OCI-LY7 (cell line): ENCODE measurements at regions not wholly inside any gene's neighbourhood (a gene's known extent, or its start where the extent isn't known, plus 50 kb on each side); places are given as distances from the start of the nearest gene placed in this dataset.
"Not testable (repeated sequence)": the region's sequence is repeated elsewhere in the genome, so short reads cannot be mapped to it uniquely, and the experiment has no call there.

ENCODE experiments used
- BruUV-seq: library from RNA; stranded (reverse); fragments of 400-500 nt; replicated peaks from 2 replicates; lab custom pipeline; 2021; lab: Mats Ljungman, UMichigan
- CTCF ChIA-PET: fragments of 300-600 bp; sonication (Branson Sonifier 250); formaldehyde crosslinking; loops from one replicate; lab custom pipeline; 2022; ENCODE audit warnings: antibody characterized with exemption; ENCODE audit not compliant: unreplicated experiment; lab: Charles Lee
- POLR2A ChIA-PET: fragments of 300-600 bp; sonication (Branson Sonifier 250); formaldehyde crosslinking; loops from one replicate; lab custom pipeline; 2022; ENCODE audit warnings: antibody characterized with exemption; lab: Charles Lee
- DNase-seq: peaks from one replicate; pipeline ENCODE4 v3.0.0-alpha.2; 2015; ENCODE audit warnings: low spot score
- H2AFZ ChIP-seq: fragments of 200-600 bp; sonication (generic), shearing (Covaris generic); 2 replicates; pipeline ENCODE4 v1.6.1; 2014; ENCODE audit warnings: mild to moderate bottlenecking, antibody characterized with exemption, low read length, moderate library complexity
- H3K27ac ChIP-seq: fragments of 200-600 bp; sonication (generic); 2 replicates; pipeline ENCODE4 v1.5.1; 2014; ENCODE audit warnings: mixed run types, low read depth, mild to moderate bottlenecking, moderate library complexity, low read length, inconsistent platforms; ENCODE audit not compliant: poor library complexity, severe bottlenecking
- H3K36me3 ChIP-seq: fragments of 200-600 bp; sonication (generic); 2 replicates; pipeline ENCODE4 v1.6.1; 2014; ENCODE audit warnings: mild to moderate bottlenecking, antibody characterized with exemption, low read length, moderate library complexity, mixed read lengths; ENCODE audit not compliant: insufficient read depth
- H3K4me1 ChIP-seq: fragments of 200-600 bp; sonication (generic); 2 replicates; pipeline ENCODE4 v1.5.1; 2014; ENCODE audit warnings: mild to moderate bottlenecking, low read length; ENCODE audit not compliant: insufficient read depth, poor library complexity, severe bottlenecking
- H3K4me2 ChIP-seq: fragments of 200-600 bp; sonication (generic); 2 replicates; pipeline ENCODE4 v1.6.1; 2014; ENCODE audit warnings: mild to moderate bottlenecking, low read length
- H3K4me3 ChIP-seq: fragments of 200-600 bp; sonication (generic); 2 replicates; pipeline ENCODE4 v1.5.1; 2014; ENCODE audit warnings: mild to moderate bottlenecking, low read depth, low read length; ENCODE audit not compliant: poor library complexity, severe bottlenecking
- H3K79me2 ChIP-seq: fragments of 200-600 bp; sonication (generic); 2 replicates; pipeline ENCODE4 v1.6.1; 2016; ENCODE audit warnings: low read depth, mild to moderate bottlenecking, low read length, moderate library complexity, mixed read lengths; ENCODE audit not compliant: insufficient read depth
- H3K9me2 ChIP-seq: fragments of 200-600 bp; sonication (generic); 2 replicates; pipeline ENCODE4 v1.6.1; 2016; ENCODE audit warnings: mild to moderate bottlenecking, low read length, mixed read lengths; ENCODE audit not compliant: insufficient read depth
- H3K9me3 ChIP-seq: fragments of 200-600 bp; sonication (generic); 2 replicates; pipeline ENCODE4 v1.6.1; 2014; ENCODE audit warnings: mild to moderate bottlenecking, mixed run types, low read length, mixed read lengths
- H4K20me1 ChIP-seq: fragments of 200-600 bp; sonication (generic); 2 replicates; pipeline ENCODE4 v1.6.1; 2014; ENCODE audit warnings: mild to moderate bottlenecking, antibody characterized with exemption, low read length, moderate library complexity, mixed read lengths; ENCODE audit not compliant: insufficient read depth
- EZH2phosphoT487 ChIP-seq: fragments of 200-600 bp; sonication (generic); IDR thresholded peaks from 2 replicates; pipeline ENCODE4 v1.6.1; 2018; ENCODE audit warnings: low read depth, borderline replicate concordance, mild to moderate bottlenecking, mixed run types, antibody characterized with exemption, low read length, moderate library complexity, mixed read lengths
- intact Hi-C: fragments of 100-400 bp; cut with micrococcal nuclease; formaldehyde crosslinking; loops from one replicate; pipeline ENCODE4 v1.10.0; 2022; ENCODE audit not compliant: unreplicated experiment
- TF ChIP-seq, protein P1 (sequence below): fragments of 200-600 bp; sonication (generic); conservative IDR thresholded peaks from 2 replicates; pipeline ENCODE4 v1.5.1; 2014; ENCODE audit warnings: mild to moderate bottlenecking, antibody characterized with exemption, low read length, moderate library complexity, mixed read lengths

GRCh38 chr1:82367456-82367855 lies 566.7 kb downstream of the ADGRL2 start:
- POLR2A ChIA-PET: no interaction called here

DNA sequence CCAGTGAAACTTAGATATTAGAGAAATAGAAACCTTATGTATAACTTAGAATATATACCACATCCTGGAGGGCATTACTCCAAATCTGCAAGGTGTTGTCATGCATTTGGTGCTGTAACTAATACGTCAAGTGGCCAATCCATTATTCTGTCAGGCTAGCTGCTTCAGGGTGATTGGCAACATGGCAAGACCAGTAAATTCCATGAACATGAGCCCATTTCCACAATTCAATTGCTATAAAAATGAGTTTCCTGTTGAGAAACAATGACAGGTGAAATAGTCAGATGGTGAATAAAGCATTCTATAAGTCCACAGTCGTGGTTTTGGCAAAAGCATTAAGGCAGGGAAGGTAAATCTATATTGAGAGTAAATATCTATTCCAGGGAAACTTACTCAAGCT lies 566.0 kb downstream of the ADGRL2 start:
- Histone ChIP-seq H3K4me1 (no peaks in the 10 kb centered on the region), H3K27ac (no peak overlapping the region), H2AFZ (no peak overlapping the region), H3K9me3 (no peaks in the 10 kb centered on the region), H3K4me3 (no peak overlapping the region), H3K9me2 (no peaks in the 10 kb centered on the region), H3K4me2 (no peak overlapping the region), H3K36me3 (no peaks in the 10 kb centered on the region), H4K20me1 (no peaks in the 10 kb centered on the region), H3K79me2 (no peaks in the 10 kb centered on the region)
- ChIA-PET POLR2A (interaction anchor here (0.7 kb wide), 1 partner anchor 267 kb away, joined by 3 read pairs; no protein-coding TSS in a partner anchor), CTCF (no interaction called here)
- DNase-seq: no peak
- intact Hi-C loops: no loop called here
- TF ChIP-seq, protein P1, sequence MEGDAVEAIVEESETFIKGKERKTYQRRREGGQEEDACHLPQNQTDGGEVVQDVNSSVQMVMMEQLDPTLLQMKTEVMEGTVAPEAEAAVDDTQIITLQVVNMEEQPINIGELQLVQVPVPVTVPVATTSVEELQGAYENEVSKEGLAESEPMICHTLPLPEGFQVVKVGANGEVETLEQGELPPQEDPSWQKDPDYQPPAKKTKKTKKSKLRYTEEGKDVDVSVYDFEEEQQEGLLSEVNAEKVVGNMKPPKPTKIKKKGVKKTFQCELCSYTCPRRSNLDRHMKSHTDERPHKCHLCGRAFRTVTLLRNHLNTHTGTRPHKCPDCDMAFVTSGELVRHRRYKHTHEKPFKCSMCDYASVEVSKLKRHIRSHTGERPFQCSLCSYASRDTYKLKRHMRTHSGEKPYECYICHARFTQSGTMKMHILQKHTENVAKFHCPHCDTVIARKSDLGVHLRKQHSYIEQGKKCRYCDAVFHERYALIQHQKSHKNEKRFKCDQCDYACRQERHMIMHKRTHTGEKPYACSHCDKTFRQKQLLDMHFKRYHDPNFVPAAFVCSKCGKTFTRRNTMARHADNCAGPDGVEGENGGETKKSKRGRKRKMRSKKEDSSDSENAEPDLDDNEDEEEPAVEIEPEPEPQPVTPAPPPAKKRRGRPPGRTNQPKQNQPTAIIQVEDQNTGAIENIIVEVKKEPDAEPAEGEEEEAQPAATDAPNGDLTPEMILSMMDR: no peak
- TF ChIP-seq EZH2phosphoT487: no peak
- no TSS peak for BruUV-seq

More at GRCh38 chr1:82367456-82367855, 566.7 kb downstream of the ADGRL2 start:
- Histone ChIP-seq H4K20me1 (no peaks in the 10 kb centered on the region), H3K4me2 (no peak overlapping the region), H3K36me3 (no peaks in the 10 kb centered on the region), H3K27ac (no peak overlapping the region), H3K4me1 (no peaks in the 10 kb centered on the region), H3K79me2 (no peaks in the 10 kb centered on the region), H3K4me3 (no peak overlapping the region), H2AFZ (no peak overlapping the region), H3K9me3 (no peaks in the 10 kb centered on the region), H3K9me2 (no peaks in the 10 kb centered on the region)
- TF ChIP-seq, protein P1: no peak
- no peak for TF ChIP-seq EZH2phosphoT487
- no TSS peak for BruUV-seq
- CTCF ChIA-PET: no interaction called here
- no peak for DNase-seq
- intact Hi-C loops: no loop called here

DNA sequence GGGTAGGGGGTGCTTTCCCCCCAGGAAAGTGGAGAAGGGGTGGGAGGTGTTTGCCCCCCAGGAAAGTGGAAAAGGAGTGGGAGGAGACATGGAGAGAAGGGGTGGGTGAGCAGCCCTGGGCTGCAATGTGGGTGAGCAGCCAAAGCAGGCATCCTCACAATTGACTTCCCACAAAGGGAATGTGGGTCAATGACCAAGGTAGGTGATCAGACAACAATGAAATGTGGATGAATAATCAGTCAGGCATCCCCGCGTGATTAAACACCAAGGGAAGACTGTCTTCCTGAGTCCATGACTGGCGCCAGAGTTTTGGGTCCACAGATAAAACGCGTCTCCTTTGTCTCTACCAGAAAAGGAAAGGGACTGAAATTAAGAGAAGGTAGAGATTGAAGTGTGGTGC lies 558.8 kb downstream of the ADGRL2 start:
- intact Hi-C loops, DNase-seq, POLR2A ChIA-PET, H3K9me3 ChIP-seq, H3K4me1 ChIP-seq, H3K27ac ChIP-seq, CTCF ChIA-PET, H3K36me3 ChIP-seq, H3K4me3 ChIP-seq, H3K9me2 ChIP-seq, H2AFZ ChIP-seq, H3K79me2 ChIP-seq, H4K20me1 ChIP-seq, BruUV-seq, H3K4me2 ChIP-seq: not testable (repeated sequence)

DNA sequence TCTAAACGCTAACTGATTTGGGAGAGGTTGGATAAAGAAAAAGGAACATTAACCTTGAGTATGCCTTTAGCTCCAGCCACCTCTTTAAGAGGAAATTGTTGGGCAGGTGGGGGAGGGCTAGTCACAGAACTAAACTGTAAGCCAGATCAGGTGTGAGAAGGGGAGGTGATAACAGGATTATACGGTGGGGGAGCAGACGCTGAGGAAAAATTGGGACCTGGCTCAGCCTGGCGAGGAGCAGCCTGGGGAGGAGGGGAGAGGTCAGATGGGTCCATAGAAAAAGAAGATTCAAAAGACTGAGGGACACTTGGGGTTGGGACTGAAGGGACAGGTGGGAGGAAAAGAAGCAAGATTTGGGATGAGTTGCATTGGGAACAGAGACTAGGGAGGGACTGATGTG lies 558.0 kb downstream of the ADGRL2 start:
- H3K36me3 ChIP-seq, POLR2A ChIA-PET, H3K27ac ChIP-seq, BruUV-seq, DNase-seq, H3K9me3 ChIP-seq, H3K79me2 ChIP-seq, H2AFZ ChIP-seq, intact Hi-C loops, H3K9me2 ChIP-seq, H4K20me1 ChIP-seq, CTCF ChIA-PET, H3K4me3 ChIP-seq, H3K4me2 ChIP-seq, H3K4me1 ChIP-seq: not testable (repeated sequence)

GRCh38 chr1:82354546-82354945 lies 553.8 kb downstream of the ADGRL2 start:
- BruUV-seq, H3K4me3 ChIP-seq, intact Hi-C loops, DNase-seq, H2AFZ ChIP-seq, H4K20me1 ChIP-seq, H3K27ac ChIP-seq, H3K4me2 ChIP-seq, H3K9me2 ChIP-seq, H3K4me1 ChIP-seq, H3K36me3 ChIP-seq, CTCF ChIA-PET, H3K79me2 ChIP-seq, POLR2A ChIA-PET, H3K9me3 ChIP-seq: not testable (repeated sequence)
